Ammon's horn (tissue), 1 donor: ENCODE measurements at regions not wholly inside any gene's neighbourhood (a gene's known extent, or its start where the extent isn't known, plus 50 kb on each side); places are given as distances from the start of the nearest gene placed in this dataset.
A peak's percentile ranks its signal among the peaks of the same experiment; 100 is the strongest.
"Not testable (repeated sequence)": the region's sequence is repeated elsewhere in the genome, so short reads cannot be mapped to it uniquely, and the experiment has no call there.

Experiments
- DNase-seq: peaks from one replicate; pipeline ENCODE4 v3.0.0-alpha.2; 2016; ENCODE audit warnings: low spot score

DNA sequence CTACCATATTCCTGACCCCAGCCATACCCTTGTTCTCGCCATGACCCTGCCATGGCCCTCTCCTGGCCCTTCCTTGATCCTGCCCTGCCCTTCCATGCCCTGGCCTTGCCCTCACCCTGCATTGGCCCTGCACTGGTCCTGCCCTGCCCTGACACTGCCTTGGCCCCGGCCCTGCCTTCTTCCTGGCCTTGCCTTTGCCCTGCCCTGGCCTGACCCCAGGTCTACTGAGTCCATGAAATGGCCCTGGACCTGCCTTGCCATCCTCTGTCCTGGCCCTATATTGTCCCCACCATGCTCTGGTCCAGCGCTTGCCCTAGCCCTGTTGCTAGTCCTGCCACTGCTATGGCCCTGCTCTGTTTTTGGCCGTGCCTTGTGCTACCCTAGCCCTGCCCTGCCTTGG is 536.1 kb downstream of the FOXD4L6 start:
- peak; percentile 0 for DNase-seq

DNA sequence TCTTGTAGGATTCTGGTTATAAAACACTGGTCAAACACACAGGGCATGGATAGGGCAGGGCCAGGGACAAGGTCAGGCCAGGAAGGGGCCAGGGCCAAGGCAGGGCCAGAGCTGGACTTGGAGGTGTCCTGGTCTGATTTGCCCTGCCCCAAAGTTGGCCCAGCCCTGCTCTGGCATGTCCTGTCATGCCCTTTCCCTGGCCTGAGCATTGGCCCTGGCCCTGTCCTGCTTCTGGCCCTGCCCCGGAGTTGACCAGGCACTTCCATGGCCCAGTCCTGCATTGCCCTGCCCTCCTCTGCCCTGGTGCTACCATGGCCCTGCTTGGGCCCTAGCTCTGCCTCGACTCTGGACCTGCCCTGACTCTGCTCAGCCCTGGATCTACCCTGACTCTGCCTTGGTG is 536.6 kb downstream of the FOXD4L6 start:
- DNase-seq, result peak; percentile 1

DNA sequence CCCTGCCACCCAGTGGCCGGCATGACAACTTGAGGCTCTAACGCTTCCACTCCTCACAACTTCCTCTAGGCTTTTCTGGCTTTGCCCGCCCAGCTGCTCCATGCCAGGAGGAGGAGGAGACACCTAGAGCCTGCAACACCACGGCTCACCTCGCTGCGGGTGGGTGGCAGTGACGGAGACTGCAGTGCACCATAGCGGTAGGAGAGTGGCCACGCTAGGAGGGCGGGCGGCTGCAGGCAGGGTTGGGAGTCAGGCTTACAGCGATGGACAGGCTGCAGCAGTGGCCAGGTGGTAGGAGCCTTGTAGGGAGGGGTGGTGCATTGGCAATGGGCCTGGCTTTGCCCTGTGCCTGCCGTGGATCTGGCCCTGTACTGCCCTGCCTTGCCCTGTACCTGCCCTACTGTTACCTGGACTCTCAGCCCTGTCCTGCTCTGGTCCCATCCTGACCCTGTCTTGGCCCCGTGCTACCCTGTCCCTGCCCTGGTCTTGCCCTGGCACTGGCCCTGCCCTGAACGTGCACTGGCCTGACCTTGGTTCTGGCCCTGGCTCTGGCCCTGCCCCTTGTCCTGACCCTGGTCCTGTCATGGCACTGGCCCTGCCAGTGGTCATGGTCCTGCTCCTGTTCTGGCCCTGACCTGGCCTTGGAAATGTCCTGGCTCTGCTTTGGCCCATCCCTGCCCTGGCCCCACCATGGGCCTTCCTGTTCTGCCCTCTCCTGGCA is 540.8 kb downstream of the FOXD4L6 start:
- DNase-seq, result peak; percentile 0

DNA sequence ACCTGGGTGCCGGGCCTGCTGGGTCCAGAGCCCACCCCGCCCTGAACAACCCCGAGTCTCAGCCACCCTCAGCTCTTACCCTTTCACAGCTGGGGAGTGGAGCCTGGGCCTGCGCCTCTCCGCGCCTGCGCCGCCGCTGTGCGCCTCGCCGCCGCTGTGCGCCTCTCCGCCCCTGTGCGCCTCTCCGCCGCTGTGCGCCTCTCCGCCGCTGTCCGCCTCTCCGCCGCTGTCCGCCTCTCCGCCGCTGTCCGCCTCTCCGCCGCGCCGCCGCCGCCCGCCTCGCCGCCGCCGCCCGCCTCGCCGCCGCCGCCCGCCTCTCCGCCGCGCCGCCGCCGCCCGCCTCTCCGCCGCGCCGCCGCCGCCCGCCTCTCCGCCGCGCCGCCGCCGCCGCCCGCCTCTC is 544.4 kb downstream of the FOXD4L6 start:
- DNase-seq, result not testable (repeated sequence)

DNA sequence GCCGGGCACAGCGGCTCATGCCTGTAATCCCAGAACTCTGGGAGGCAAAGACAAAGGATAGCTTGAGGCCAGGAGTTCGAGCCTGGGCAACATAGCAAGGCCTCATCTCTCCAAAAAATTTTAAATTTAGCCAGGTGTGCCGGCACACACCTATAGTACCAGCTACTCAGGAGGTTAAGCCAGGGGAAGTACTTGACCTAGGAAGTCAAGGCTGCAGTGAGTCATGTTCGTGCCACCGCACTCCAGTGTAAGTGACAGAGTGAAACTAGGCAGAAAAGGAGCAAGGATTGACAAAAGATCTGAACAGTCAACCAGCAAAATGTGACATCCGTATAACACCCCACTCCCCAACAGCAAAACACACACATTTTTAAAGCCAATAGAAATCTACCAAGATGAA is 545.3 kb downstream of the FOXD4L6 start:
- DNase-seq, result not testable (repeated sequence)

DNA sequence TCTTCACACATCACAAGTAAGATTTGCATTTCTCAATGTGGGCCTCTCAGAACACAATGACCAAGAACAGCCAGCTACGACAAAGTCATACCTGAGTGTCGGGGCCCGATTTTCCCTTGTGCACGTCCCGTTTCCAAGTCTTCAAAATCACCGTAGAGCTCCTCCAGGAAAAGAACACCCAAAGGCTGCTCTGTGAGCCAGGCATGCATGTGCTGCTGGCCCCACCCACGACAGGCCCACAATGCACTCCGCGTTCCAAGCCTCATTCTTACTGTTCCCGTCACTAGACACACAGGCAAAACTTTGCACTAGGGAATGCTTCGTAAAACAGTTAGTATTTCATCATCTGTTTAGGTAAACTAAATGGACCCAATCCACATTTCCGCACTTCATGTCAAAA is 549.6 kb downstream of the FOXD4L6 start:
- DNase-seq, result peak; percentile 0
